Common myeloid progenitor, CD34-positive (primary cell): ENCODE measurements at regions not wholly inside any gene's neighbourhood (a gene's known extent, or its start where the extent isn't known, plus 50 kb on each side); places are given as distances from the start of the nearest gene placed in this dataset.

Experiments used
- CTCF ChIA-PET: fragments of 350-600 bp; sonication (Branson Sonifier 250); formaldehyde crosslinking; loops from one replicate; lab custom pipeline; 2021; ENCODE audit warnings: antibody characterized with exemption; lab: Charles Lee
- POLR2A ChIA-PET: fragments of 350-600 bp; sonication (Branson Sonifier 250); formaldehyde crosslinking; loops from one replicate; lab custom pipeline; 2021; ENCODE audit warnings: antibody characterized with exemption; lab: Charles Lee
- DNase-seq, 3 donors: peaks; one replicate each; pipeline versions ENCODE4 v3.0.0 to v3.0.0-alpha.2; 2013
- H3K27ac ChIP-seq, 2 experiments: 1 replicate in 1 of 2; 2 replicates in 1 of 2; pipeline ENCODE4 v1.7.0; 2013; ENCODE audit warnings: inconsistent platforms in 2 of 2, low read length in 2 of 2, mild to moderate bottlenecking in 2 of 2, low read depth in 1 of 2, moderate library complexity in 1 of 2; ENCODE audit not compliant: severe bottlenecking in 2 of 2, insufficient read depth in 1 of 2, poor library complexity in 1 of 2
- H3K27me3 ChIP-seq, 5 experiments: replicated peaks in 2 of 5; 1 replicate in 3 of 5; 2 replicates in 2 of 5; pipeline versions ENCODE4 v1.6.1 to v1.7.0; 2013; ENCODE audit warnings: low read length in 4 of 5, mild to moderate bottlenecking in 2 of 5, moderate library complexity in 2 of 5, inconsistent platforms in 1 of 5; ENCODE audit not compliant: insufficient read depth in 5 of 5, control insufficient read depth in 4 of 5
- H3K36me3 ChIP-seq, 4 experiments: 1 replicate in 2 of 4; 2 replicates in 2 of 4; pipeline versions ENCODE4 v1.6.1 to v1.7.0; 2013; ENCODE audit warnings: low read length in 3 of 4, control low read depth in 1 of 4, mild to moderate bottlenecking in 1 of 4; ENCODE audit not compliant: control insufficient read depth in 4 of 4, insufficient read depth in 4 of 4
- H3K4me1 ChIP-seq, 4 experiments: 1 replicate in 3 of 4; 2 replicates in 1 of 4; pipeline versions ENCODE4 v1.6.1 to v1.7.1; 2013; ENCODE audit warnings: low read length in 3 of 4, mild to moderate bottlenecking in 3 of 4, control low read depth in 1 of 4, inconsistent platforms in 1 of 4, moderate library complexity in 1 of 4; ENCODE audit not compliant: control insufficient read depth in 4 of 4, insufficient read depth in 4 of 4; ENCODE audit errors: control extremely low read depth in 1 of 4
- H3K4me3 ChIP-seq, 7 experiments: 1 replicate in 4 of 7; 2 replicates in 3 of 7; pipeline versions ENCODE4 v1.5.1 to v1.7.0; 2013; ENCODE audit warnings: mild to moderate bottlenecking in 7 of 7, low read length in 6 of 7, moderate library complexity in 6 of 7, inconsistent platforms in 2 of 7, low read depth in 2 of 7, control low read depth in 1 of 7; ENCODE audit not compliant: insufficient read depth in 4 of 7, control insufficient read depth in 1 of 7; ENCODE audit errors: extremely low read depth in 1 of 7
- H3K9me3 ChIP-seq, 5 experiments: 1 replicate in 4 of 5; 2 replicates in 1 of 5; pipeline versions ENCODE4 v1.6.1 to v1.7.1; 2013; ENCODE audit warnings: low read length in 4 of 5, mild to moderate bottlenecking in 2 of 5, inconsistent platforms in 1 of 5, low read depth in 1 of 5, moderate library complexity in 1 of 5; ENCODE audit not compliant: control insufficient read depth in 4 of 5, insufficient read depth in 2 of 5; ENCODE audit errors: control extremely low read depth in 1 of 5
- WGBS: methylation state at CpG from one replicate; pipeline ENCODE4 v1.1.5; 2013; ENCODE audit not compliant: insufficient coverage; 5-methylcytosine and 5-hydroxymethylcytosine counted together

GRCh38 chr3:104561324-104561723 is 805.4 kb upstream of the ALCAM start:
- no peak for DNase-seq
- no peaks in the 10 kb centered on the region for H3K4me1 ChIP-seq
- CTCF ChIA-PET: no interaction called here

GRCh38 chr3:104564045-104564643 is 802.6 kb upstream of the ALCAM start:
- no peak overlapping the region for H3K27ac ChIP-seq
- no peaks in the 10 kb centered on the region for H3K4me1 ChIP-seq
- 67% methylated on average over 1 of the region's 6 CpGs for WGBS
- no peaks in the 10 kb centered on the region for H3K9me3 ChIP-seq
- ChIA-PET POLR2A (no interaction called here), CTCF (interaction anchor here (0.6 to 1.2 kb wide), 2 partner anchors 12 to 954 kb away, joined by 3 read pairs; no protein-coding TSS in a partner anchor)
- DNase-seq: peak; percentile 38 to 70 (median 61)
- no peaks in the 10 kb centered on the region for H3K27me3 ChIP-seq
- H3K36me3 ChIP-seq: no peaks in the 10 kb centered on the region
- no peak overlapping the region for H3K4me3 ChIP-seq

More at GRCh38 chr3:104561324-104561723, 805.4 kb upstream of the ALCAM start:
- no CpG with 5 or more reads among the region's 1 CpG for WGBS
- Histone ChIP-seq H3K9me3 (no peaks in the 10 kb centered on the region), H3K27ac (no peak overlapping the region), H3K4me3 (no peak overlapping the region), H3K36me3 (no peaks in the 10 kb centered on the region), H3K27me3 (no peaks in the 10 kb centered on the region)
- POLR2A ChIA-PET: no interaction called here

GRCh38 chr3:104566054-104566453 is 800.7 kb upstream of the ALCAM start:
- Histone ChIP-seq H3K27ac (no peak overlapping the region), H3K9me3 (no peaks in the 10 kb centered on the region), H3K4me1 (no peaks in the 10 kb centered on the region), H3K4me3 (no peak overlapping the region), H3K36me3 (no peaks in the 10 kb centered on the region), H3K27me3 (no peaks in the 10 kb centered on the region)
- ChIA-PET CTCF (no interaction called here), POLR2A (no interaction called here)
- no peak for DNase-seq

GRCh38 chr3:104575634-104576033 is 791.1 kb upstream of the ALCAM start:
- WGBS: no CpG with 5 or more reads among the region's 1 CpG
- peaks cover 3 to 26% (median 17%) of the 10 kb centered on the region in 5 experiments for H3K9me3 ChIP-seq
- POLR2A ChIA-PET: no interaction called here
- CTCF ChIA-PET: interaction anchor here (1.1 kb wide), 1 partner anchor 21 kb away, joined by 3 read pairs; no protein-coding TSS in a partner anchor
- H3K27me3 ChIP-seq: no peaks in the 10 kb centered on the region
- no peak overlapping the region for H3K27ac ChIP-seq
- no peak overlapping the region for H3K4me3 ChIP-seq
- H3K36me3 ChIP-seq: no peaks in the 10 kb centered on the region
- no peak for DNase-seq
- no peaks in the 10 kb centered on the region for H3K4me1 ChIP-seq

GRCh38 chr3:104578558-104578957 is 788.2 kb upstream of the ALCAM start:
- WGBS: 84% methylated on average over 3 of the region's 3 CpGs
- Histone ChIP-seq H3K4me3 (no peak overlapping the region), H3K4me1 (no peaks in the 10 kb centered on the region), H3K27me3 (no peaks in the 10 kb centered on the region), H3K9me3 (peaks cover 3 to 26% (median 17%) of the 10 kb centered on the region in 5 experiments), H3K36me3 (no peaks in the 10 kb centered on the region), H3K27ac (no peak overlapping the region)
- no peak for DNase-seq
- ChIA-PET POLR2A (no interaction called here), CTCF (no interaction called here)

GRCh38 chr3:104582092-104582491 is 784.6 kb upstream of the ALCAM start:
- Histone ChIP-seq H3K27me3 (no peaks in the 10 kb centered on the region), H3K9me3 (peaks cover 2 to 12% (median 10%) of the 10 kb centered on the region in 5 experiments), H3K27ac (no peak overlapping the region), H3K4me1 (no peaks in the 10 kb centered on the region), H3K36me3 (no peaks in the 10 kb centered on the region), H3K4me3 (no peak overlapping the region)
- ChIA-PET POLR2A (no interaction called here), CTCF (interaction anchor here (0.6 to 0.9 kb wide), 2 partner anchors 11 to 22 kb away, joined by 3 read pairs; no protein-coding TSS in a partner anchor)
- DNase-seq: peak in 2 of 3 donors; percentile 21 to 40

GRCh38 chr3:104584682-104585081 is 782.0 kb upstream of the ALCAM start:
- ChIA-PET CTCF (no interaction called here), POLR2A (no interaction called here)
- H3K27ac ChIP-seq: no peak overlapping the region
- H3K9me3 ChIP-seq: peaks cover 0 to 4% (median 0%) of the 10 kb centered on the region in 5 experiments
- no peaks in the 10 kb centered on the region for H3K36me3 ChIP-seq
- no peak overlapping the region for H3K4me3 ChIP-seq
- no peak for DNase-seq
- H3K27me3 ChIP-seq: no peaks in the 10 kb centered on the region
- H3K4me1 ChIP-seq: no peaks in the 10 kb centered on the region
- WGBS: 90% methylated on average over 2 of the region's 5 CpGs
